CMK (cell line): ENCODE measurements at regions not wholly inside any gene's neighbourhood (a gene's known extent, or its start where the extent isn't known, plus 50 kb on each side); places are given as distances from the start of the nearest gene placed in this dataset.

Experiments used
- DNase-seq: peaks from one replicate; pipeline ENCODE4 v3.0.0-alpha.2; 2010; ENCODE audit warnings: low read depth

- no peak for DNase-seq
Measured at GRCh38 chr10:27451054-27451453, 53.0 kb upstream of the RAB18 start.

GRCh38 chr10:27450225-27450624, 53.9 kb upstream of the RAB18 start:
- DNase-seq: no peak

GRCh38 chr10:27449571-27449970, 54.5 kb upstream of the RAB18 start:
- no peak for DNase-seq

- DNase-seq: no peak
Measured at GRCh38 chr10:27448921-27449320, 55.2 kb upstream of the RAB18 start.

- no peak for DNase-seq
Measured at GRCh38 chr10:27447540-27447939, 56.6 kb upstream of the RAB18 start.

- no peak for DNase-seq
Measured at GRCh38 chr10:27446091-27446918, 57.8 kb upstream of the RAB18 start.

GRCh38 chr10:27445070-27445469, 59.0 kb upstream of the RAB18 start:
- DNase-seq: no peak

- DNase-seq: no peak
Measured at GRCh38 chr10:27440478-27440877, 63.6 kb upstream of the RAB18 start.

- DNase-seq: no peak
Measured at GRCh38 chr10:27440021-27440420, 64.1 kb upstream of the RAB18 start.

GRCh38 chr10:27439101-27439500, 65.0 kb upstream of the RAB18 start:
- no peak for DNase-seq

- DNase-seq: no peak
Measured at GRCh38 chr10:27437775-27438174, 66.3 kb upstream of the RAB18 start.

GRCh38 chr10:27436710-27437109, 67.4 kb upstream of the RAB18 start:
- no peak for DNase-seq

GRCh38 chr10:27433976-27434375, 70.1 kb upstream of the RAB18 start:
- DNase-seq: no peak

GRCh38 chr10:27426948-27427467, 77.1 kb upstream of the RAB18 start:
- no peak for DNase-seq

GRCh38 chr10:27413831-27414348, 90.2 kb upstream of the RAB18 start:
- no peak for DNase-seq

GRCh38 chr10:27413387-27413786, 90.7 kb upstream of the RAB18 start:
- DNase-seq: no peak

GRCh38 chr10:27410153-27410552, 94.0 kb upstream of the RAB18 start:
- DNase-seq: no peak

- DNase-seq: no peak
Measured at GRCh38 chr10:27407271-27407670, 96.8 kb upstream of the RAB18 start.

GRCh38 chr10:27399871-27400270, 104.2 kb upstream of the RAB18 start:
- DNase-seq: no peak

- no peak for DNase-seq
Measured at GRCh38 chr10:27393961-27394360, 110.1 kb upstream of the RAB18 start.

- no peak for DNase-seq
Measured at GRCh38 chr10:27392606-27393005, 111.5 kb upstream of the RAB18 start.

- DNase-seq: no peak
Measured at GRCh38 chr10:27391916-27392315, 112.2 kb upstream of the RAB18 start.

GRCh38 chr10:27391325-27391724, 112.8 kb upstream of the RAB18 start:
- no peak for DNase-seq

GRCh38 chr10:27390681-27391080, 113.4 kb upstream of the RAB18 start:
- no peak for DNase-seq
